WI38 (cell line): ENCODE measurements at regions not wholly inside any gene's neighbourhood (a gene's known extent, or its start where the extent isn't known, plus 50 kb on each side); places are given as distances from the start of the nearest gene placed in this dataset.

Experiments
- H3K4me3 ChIP-seq: 2 replicates; pipeline ENCODE4 v1.5.1; 2011; ENCODE audit warnings: low read depth, mild to moderate bottlenecking, control low read depth, low read length
- CTCF ChIP-seq: IDR thresholded peaks from 2 replicates; pipeline ENCODE4 v1.5.1; 2012; ENCODE audit warnings: low read depth, mild to moderate bottlenecking, control low read depth, low read length

GRCh38 chr4:34178476-34178875, 2065.8 kb downstream of the ARAP2 start:
- TF ChIP-seq CTCF = no peak
- no peak overlapping the region for H3K4me3 ChIP-seq

- TF ChIP-seq CTCF = no peak
- no peak overlapping the region for H3K4me3 ChIP-seq
These were observed 2062.9 kb downstream of the ARAP2 start for GRCh38 chr4:34181311-34181841.

- H3K4me3 ChIP-seq = no peak overlapping the region
- TF ChIP-seq CTCF = no peak
These were observed 2062.4 kb downstream of the ARAP2 start for GRCh38 chr4:34181891-34182290.

- no peak overlapping the region for H3K4me3 ChIP-seq
- TF ChIP-seq CTCF = no peak
These were observed 2062.0 kb downstream of the ARAP2 start for GRCh38 chr4:34182306-34182705.

- H3K4me3 ChIP-seq = no peak overlapping the region
- no peak for TF ChIP-seq CTCF
These were observed 2060.4 kb downstream of the ARAP2 start for GRCh38 chr4:34183926-34184325.

- TF ChIP-seq CTCF = no peak
- H3K4me3 ChIP-seq = no peak overlapping the region
These were observed 2057.3 kb downstream of the ARAP2 start for GRCh38 chr4:34187056-34187455.

GRCh38 chr4:34191443-34191842, 2052.9 kb downstream of the ARAP2 start:
- TF ChIP-seq CTCF = no peak
- no peak overlapping the region for H3K4me3 ChIP-seq
